ENCODE measurements at regions not wholly inside any gene's neighbourhood (a gene's known extent, or its start where the extent isn't known, plus 50 kb on each side); places are given as distances from the start of the nearest gene placed in this dataset.
A peak's percentile ranks its signal among the peaks of the same experiment; 100 is the strongest.

DNA sequence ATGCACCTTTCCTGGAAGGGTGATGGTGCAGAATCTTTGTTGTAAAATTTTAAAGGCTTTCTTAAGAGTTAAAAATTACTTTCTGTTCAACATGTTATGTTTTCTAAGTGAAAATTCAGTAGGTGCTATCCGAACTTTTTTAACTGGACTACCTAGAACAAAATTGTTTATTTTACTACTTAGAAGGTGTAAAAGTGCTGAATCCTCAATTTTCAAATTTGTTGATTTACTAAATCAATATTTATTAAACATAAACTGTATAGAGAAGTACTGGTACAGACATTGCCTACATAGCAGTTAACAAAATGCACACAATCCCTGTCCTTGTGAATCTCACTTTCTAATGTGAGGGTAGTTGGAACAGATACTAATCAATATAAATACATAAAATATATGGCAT is 277.5 kb downstream of the CTH start:
- H3K79me2 ChIP-seq (ENCODE audit: insufficient read depth, low read length): no peaks in the 10 kb centered on the region
- no peak overlapping the region for H3K27ac ChIP-seq (ENCODE audit: low read depth, low read length)
- H3K9me3 ChIP-seq (ENCODE audit: low read depth, low read length): no peaks in the 10 kb centered on the region
- no peak overlapping the region for H3K4me3 ChIP-seq (ENCODE audit: insufficient read depth, low read length)
- no peak overlapping the region for H3K4me2 ChIP-seq (ENCODE audit: insufficient read depth, low read length)
- no peaks in the 10 kb centered on the region for H3K4me1 ChIP-seq (ENCODE audit: insufficient read depth, low read length)
- no peak for DNase-seq (ENCODE audit: insufficient read length, low spot score, missing footprints)
- H3K27me3 ChIP-seq (ENCODE audit: insufficient read depth, low read length): no peaks in the 10 kb centered on the region
- H3K36me3 ChIP-seq (ENCODE audit: insufficient read depth, low read length): no peaks in the 10 kb centered on the region
- H4K20me1 ChIP-seq (ENCODE audit: insufficient read depth, low read length): no peaks in the 10 kb centered on the region
- no peak overlapping the region for H2AFZ ChIP-seq (ENCODE audit: low read length)
- TF ChIP-seq, protein P1, sequence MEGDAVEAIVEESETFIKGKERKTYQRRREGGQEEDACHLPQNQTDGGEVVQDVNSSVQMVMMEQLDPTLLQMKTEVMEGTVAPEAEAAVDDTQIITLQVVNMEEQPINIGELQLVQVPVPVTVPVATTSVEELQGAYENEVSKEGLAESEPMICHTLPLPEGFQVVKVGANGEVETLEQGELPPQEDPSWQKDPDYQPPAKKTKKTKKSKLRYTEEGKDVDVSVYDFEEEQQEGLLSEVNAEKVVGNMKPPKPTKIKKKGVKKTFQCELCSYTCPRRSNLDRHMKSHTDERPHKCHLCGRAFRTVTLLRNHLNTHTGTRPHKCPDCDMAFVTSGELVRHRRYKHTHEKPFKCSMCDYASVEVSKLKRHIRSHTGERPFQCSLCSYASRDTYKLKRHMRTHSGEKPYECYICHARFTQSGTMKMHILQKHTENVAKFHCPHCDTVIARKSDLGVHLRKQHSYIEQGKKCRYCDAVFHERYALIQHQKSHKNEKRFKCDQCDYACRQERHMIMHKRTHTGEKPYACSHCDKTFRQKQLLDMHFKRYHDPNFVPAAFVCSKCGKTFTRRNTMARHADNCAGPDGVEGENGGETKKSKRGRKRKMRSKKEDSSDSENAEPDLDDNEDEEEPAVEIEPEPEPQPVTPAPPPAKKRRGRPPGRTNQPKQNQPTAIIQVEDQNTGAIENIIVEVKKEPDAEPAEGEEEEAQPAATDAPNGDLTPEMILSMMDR (IDR thresholded peaks at IDR 0.05; ENCODE audit: extremely low read depth, low read depth, low read length): no peak

DNA sequence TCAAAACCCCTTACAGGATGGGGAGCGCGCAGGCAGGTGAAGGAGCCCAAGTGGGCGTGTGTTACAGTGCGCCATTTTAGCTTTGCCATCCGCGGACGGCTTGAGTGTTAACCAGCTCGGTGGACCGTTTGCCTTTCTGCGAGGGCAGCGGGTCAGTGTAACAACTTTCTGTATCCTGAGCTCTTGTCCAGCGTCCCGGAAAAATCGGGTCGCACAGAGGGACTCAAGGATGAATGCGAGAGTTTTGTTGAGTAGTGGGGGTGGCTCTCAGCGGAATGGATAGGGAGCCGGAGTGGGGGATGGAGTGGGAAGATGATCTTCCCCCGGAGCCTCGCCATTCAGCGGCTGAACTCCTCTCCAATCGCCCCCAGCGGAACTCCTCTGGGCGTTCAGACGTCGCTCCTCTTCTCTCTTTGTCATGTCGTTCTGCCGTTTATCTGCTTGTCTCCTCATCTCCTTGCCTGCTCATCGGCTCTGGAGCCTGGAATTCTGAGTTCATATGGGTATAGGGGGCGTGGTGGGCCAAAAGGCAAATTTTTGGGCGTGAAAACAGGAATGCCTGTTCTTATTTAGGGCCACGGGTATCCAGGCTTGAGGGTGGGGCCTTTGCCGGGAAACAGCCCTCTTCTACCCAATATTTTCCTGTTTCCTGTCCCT is 295.4 kb downstream of the CTH start:
- peak overlapping the region; percentile 65 for H3K4me3 ChIP-seq (ENCODE audit: insufficient read depth, low read length)
- DNase-seq (ENCODE audit: insufficient read length, low spot score, missing footprints): peak; percentile 3
- peak overlapping the region; percentile 79 for H3K4me2 ChIP-seq (ENCODE audit: insufficient read depth, low read length)
- H3K27me3 ChIP-seq (ENCODE audit: insufficient read depth, low read length): no peaks in the 10 kb centered on the region
- TF ChIP-seq, protein P1 (IDR thresholded peaks at IDR 0.05; ENCODE audit: extremely low read depth, low read depth, low read length): no peak
- no peaks in the 10 kb centered on the region for H3K79me2 ChIP-seq (ENCODE audit: insufficient read depth, low read length)
- H2AFZ ChIP-seq (ENCODE audit: low read length): peak overlapping the region; percentile 89
- no peaks in the 10 kb centered on the region for H4K20me1 ChIP-seq (ENCODE audit: insufficient read depth, low read length)
- no peaks in the 10 kb centered on the region for H3K36me3 ChIP-seq (ENCODE audit: insufficient read depth, low read length)
- H3K27ac ChIP-seq (ENCODE audit: low read depth, low read length): no peak overlapping the region
- H3K4me1 ChIP-seq (ENCODE audit: insufficient read depth, low read length): no peaks in the 10 kb centered on the region
- H3K9me3 ChIP-seq (ENCODE audit: low read depth, low read length): no peaks in the 10 kb centered on the region

DNA sequence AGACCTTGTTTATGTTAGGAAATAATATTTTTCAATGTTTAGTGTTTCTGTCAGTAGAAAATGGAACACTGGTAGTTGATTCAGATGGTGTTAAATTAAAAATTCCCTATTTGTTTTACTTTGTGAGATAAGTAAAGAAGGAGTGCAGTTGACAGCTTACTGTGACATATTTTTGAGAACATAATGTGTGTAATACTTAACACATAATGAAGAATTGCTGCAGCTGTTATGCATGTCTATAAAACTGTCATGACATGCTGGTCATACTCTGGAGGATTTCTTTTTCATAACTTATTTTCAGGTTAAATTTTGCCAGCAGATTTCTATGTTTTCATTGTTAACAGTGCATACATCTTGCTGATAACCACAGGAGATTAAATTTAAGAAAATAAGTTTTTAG is 296.1 kb downstream of the CTH start:
- Histone ChIP-seq H3K9me3 (ENCODE audit: low read depth, low read length) (no peaks in the 10 kb centered on the region), H4K20me1 (ENCODE audit: insufficient read depth, low read length) (no peaks in the 10 kb centered on the region), H3K4me2 (ENCODE audit: insufficient read depth, low read length) (peak overlapping the region; percentile 79), H3K27me3 (ENCODE audit: insufficient read depth, low read length) (no peaks in the 10 kb centered on the region), H3K27ac (ENCODE audit: low read depth, low read length) (no peak overlapping the region), H2AFZ (ENCODE audit: low read length) (peak overlapping the region; percentile 89), H3K79me2 (ENCODE audit: insufficient read depth, low read length) (no peaks in the 10 kb centered on the region), H3K36me3 (ENCODE audit: insufficient read depth, low read length) (no peaks in the 10 kb centered on the region), H3K4me3 (ENCODE audit: insufficient read depth, low read length) (no peak overlapping the region), H3K4me1 (ENCODE audit: insufficient read depth, low read length) (no peaks in the 10 kb centered on the region)
- no peak for DNase-seq (ENCODE audit: insufficient read length, low spot score, missing footprints)
- TF ChIP-seq, protein P1 (IDR thresholded peaks at IDR 0.05; ENCODE audit: extremely low read depth, low read depth, low read length): no peak

DNA sequence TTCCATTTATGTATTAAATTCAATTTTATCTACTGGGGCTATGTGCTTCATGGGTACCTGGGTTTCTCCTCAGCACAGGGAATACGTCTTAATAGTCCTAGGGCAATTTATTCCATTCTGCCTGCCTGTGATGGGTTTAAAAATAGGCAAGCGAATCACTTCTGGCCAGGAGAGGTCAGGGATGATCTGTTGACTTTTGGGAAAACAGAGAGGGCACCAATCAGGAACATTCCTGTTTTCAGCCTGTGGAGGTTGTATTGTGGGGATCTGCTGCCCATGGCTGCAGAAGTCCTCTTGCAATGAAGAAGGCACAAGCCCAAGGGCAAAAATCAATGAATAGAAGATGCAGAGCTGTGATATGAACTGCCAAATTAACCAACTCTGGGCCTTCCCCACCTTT is 303.1 kb downstream of the CTH start:
- Histone ChIP-seq H3K4me1 (ENCODE audit: insufficient read depth, low read length) (no peaks in the 10 kb centered on the region), H3K27ac (ENCODE audit: low read depth, low read length) (no peak overlapping the region), H2AFZ (ENCODE audit: low read length) (no peak overlapping the region), H3K4me3 (ENCODE audit: insufficient read depth, low read length) (no peak overlapping the region), H3K36me3 (ENCODE audit: insufficient read depth, low read length) (no peaks in the 10 kb centered on the region), H3K9me3 (ENCODE audit: low read depth, low read length) (no peaks in the 10 kb centered on the region), H3K4me2 (ENCODE audit: insufficient read depth, low read length) (no peak overlapping the region), H3K27me3 (ENCODE audit: insufficient read depth, low read length) (no peaks in the 10 kb centered on the region), H4K20me1 (ENCODE audit: insufficient read depth, low read length) (no peaks in the 10 kb centered on the region), H3K79me2 (ENCODE audit: insufficient read depth, low read length) (no peaks in the 10 kb centered on the region)
- TF ChIP-seq, protein P1 (IDR thresholded peaks at IDR 0.05; ENCODE audit: extremely low read depth, low read depth, low read length): no peak
- no peak for DNase-seq (ENCODE audit: insufficient read length, low spot score, missing footprints)

Data from osteoblast (primary cell).